AG04450 (cell line): ENCODE measurements at regions not wholly inside any gene's neighbourhood (a gene's known extent, or its start where the extent isn't known, plus 50 kb on each side); places are given as distances from the start of the nearest gene placed in this dataset.

Experiments used
- CTCF ChIA-PET: fragments of 300-600, 350-600 bp; formaldehyde crosslinking; extraction: SDS; loops from one replicate; lab custom pipeline; 2022; ENCODE audit warnings: antibody characterized with exemption, inconsistent platforms; lab: Charles Lee
- POLR2A ChIA-PET: fragments of 350-600 bp; formaldehyde crosslinking; extraction: SDS; loops from one replicate; lab custom pipeline; 2021; ENCODE audit warnings: antibody characterized with exemption, inconsistent platforms; lab: Yijun Ruan, JAX
- DNase-seq: peaks from one replicate; pipeline ENCODE4 v3.0.0-alpha.2; 2011; ENCODE audit warnings: low read depth, low spot score
- H3K27ac ChIP-seq: one replicate; pipeline ENCODE4 v1.5.1; 2012; ENCODE audit warnings: low read depth, low read length, control low read depth
- H3K27me3 ChIP-seq: one replicate; pipeline ENCODE4 v1.6.0; 2012; ENCODE audit warnings: low read length; ENCODE audit not compliant: control insufficient read depth, insufficient read depth
- H3K4me3 ChIP-seq: 2 replicates; pipeline ENCODE4 v1.5.1; 2011; ENCODE audit warnings: mild to moderate bottlenecking, low read depth, low read length, control low read depth
- H3K9me3 ChIP-seq: 2 replicates; pipeline ENCODE4 v1.5.1; 2012; ENCODE audit warnings: low read length; ENCODE audit not compliant: control insufficient read depth, insufficient read depth
- TF ChIP-seq, protein P1 (sequence below): IDR thresholded peaks from 2 replicates; pipeline ENCODE4 v1.5.1; 2011; ENCODE audit warnings: low read depth, low read length, control low read depth, inconsistent platforms

DNA sequence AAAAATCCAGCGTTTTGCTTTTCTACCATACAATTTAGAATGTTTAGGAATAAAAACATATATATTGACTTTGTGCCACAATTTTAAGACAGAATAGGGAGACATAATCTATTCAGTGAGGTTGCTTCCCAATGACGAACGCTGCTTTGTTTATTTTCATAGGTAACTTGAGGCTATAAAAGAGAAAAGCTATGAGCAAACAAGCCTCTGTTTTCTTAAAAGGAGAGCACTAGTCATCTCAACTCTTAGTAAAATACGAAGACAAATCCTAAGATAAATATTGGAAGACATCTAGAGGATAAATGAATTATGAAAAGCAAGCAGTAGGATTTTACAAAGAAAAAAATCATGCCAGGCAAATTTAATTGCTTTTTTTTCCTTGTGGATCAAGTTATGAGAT, 363.6 kb downstream of the ANXA1 start:
- no peak overlapping the region for H3K4me3 ChIP-seq
- CTCF ChIA-PET: no interaction called here
- H3K9me3 ChIP-seq: no peaks in the 10 kb centered on the region
- TF ChIP-seq, protein P1, sequence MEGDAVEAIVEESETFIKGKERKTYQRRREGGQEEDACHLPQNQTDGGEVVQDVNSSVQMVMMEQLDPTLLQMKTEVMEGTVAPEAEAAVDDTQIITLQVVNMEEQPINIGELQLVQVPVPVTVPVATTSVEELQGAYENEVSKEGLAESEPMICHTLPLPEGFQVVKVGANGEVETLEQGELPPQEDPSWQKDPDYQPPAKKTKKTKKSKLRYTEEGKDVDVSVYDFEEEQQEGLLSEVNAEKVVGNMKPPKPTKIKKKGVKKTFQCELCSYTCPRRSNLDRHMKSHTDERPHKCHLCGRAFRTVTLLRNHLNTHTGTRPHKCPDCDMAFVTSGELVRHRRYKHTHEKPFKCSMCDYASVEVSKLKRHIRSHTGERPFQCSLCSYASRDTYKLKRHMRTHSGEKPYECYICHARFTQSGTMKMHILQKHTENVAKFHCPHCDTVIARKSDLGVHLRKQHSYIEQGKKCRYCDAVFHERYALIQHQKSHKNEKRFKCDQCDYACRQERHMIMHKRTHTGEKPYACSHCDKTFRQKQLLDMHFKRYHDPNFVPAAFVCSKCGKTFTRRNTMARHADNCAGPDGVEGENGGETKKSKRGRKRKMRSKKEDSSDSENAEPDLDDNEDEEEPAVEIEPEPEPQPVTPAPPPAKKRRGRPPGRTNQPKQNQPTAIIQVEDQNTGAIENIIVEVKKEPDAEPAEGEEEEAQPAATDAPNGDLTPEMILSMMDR: no peak
- H3K27ac ChIP-seq: no peak overlapping the region
- no peak for DNase-seq
- POLR2A ChIA-PET: no interaction called here
- no peaks in the 10 kb centered on the region for H3K27me3 ChIP-seq

GRCh38 chr9:73523391-73523790, 371.7 kb downstream of the ANXA1 start:
- ChIA-PET CTCF (no interaction called here), POLR2A (no interaction called here)
- H3K9me3 ChIP-seq: peaks cover 12% of the 10 kb centered on the region; the same call in 1 of the 2 replicates
- no peak overlapping the region for H3K27ac ChIP-seq
- no peaks in the 10 kb centered on the region for H3K27me3 ChIP-seq
- DNase-seq: no peak
- no peak overlapping the region for H3K4me3 ChIP-seq
- TF ChIP-seq, protein P1: no peak

GRCh38 chr9:73525350-73525749, 373.7 kb downstream of the ANXA1 start:
- Histone ChIP-seq H3K27me3 (no peaks in the 10 kb centered on the region), H3K4me3 (no peak overlapping the region), H3K27ac (no peak overlapping the region), H3K9me3 (peaks cover 12% of the 10 kb centered on the region; the same call in 1 of the 2 replicates)
- ChIA-PET CTCF (no interaction called here), POLR2A (no interaction called here)
- no peak for DNase-seq
- TF ChIP-seq, protein P1: no peak

GRCh38 chr9:73527521-73527920, 375.9 kb downstream of the ANXA1 start:
- CTCF ChIA-PET: no interaction called here
- no peak overlapping the region for H3K27ac ChIP-seq
- H3K4me3 ChIP-seq: no peak overlapping the region
- no peak for DNase-seq
- POLR2A ChIA-PET: no interaction called here
- TF ChIP-seq, protein P1: no peak
- no peaks in the 10 kb centered on the region for H3K27me3 ChIP-seq
- peaks cover 9% of the 10 kb centered on the region; the same call in 1 of the 2 replicates for H3K9me3 ChIP-seq

- Histone ChIP-seq H3K27ac (no peak overlapping the region), H3K27me3 (no peaks in the 10 kb centered on the region), H3K9me3 (peaks cover 5% of the 10 kb centered on the region; the same call in 1 of the 2 replicates), H3K4me3 (no peak overlapping the region)
- ChIA-PET CTCF (no interaction called here), POLR2A (no interaction called here)
- DNase-seq: no peak
- TF ChIP-seq, protein P1: no peak
Observed at GRCh38 chr9:73528926-73529325, 377.3 kb downstream of the ANXA1 start.
